Femur (tissue), 1 donor: ENCODE measurements at regions not wholly inside any gene's neighbourhood (a gene's known extent, or its start where the extent isn't known, plus 50 kb on each side); places are given as distances from the start of the nearest gene placed in this dataset.

Source experiments
- DNase-seq: peaks from one replicate; pipeline ENCODE4 v3.0.0-alpha.2; 2017

DNA sequence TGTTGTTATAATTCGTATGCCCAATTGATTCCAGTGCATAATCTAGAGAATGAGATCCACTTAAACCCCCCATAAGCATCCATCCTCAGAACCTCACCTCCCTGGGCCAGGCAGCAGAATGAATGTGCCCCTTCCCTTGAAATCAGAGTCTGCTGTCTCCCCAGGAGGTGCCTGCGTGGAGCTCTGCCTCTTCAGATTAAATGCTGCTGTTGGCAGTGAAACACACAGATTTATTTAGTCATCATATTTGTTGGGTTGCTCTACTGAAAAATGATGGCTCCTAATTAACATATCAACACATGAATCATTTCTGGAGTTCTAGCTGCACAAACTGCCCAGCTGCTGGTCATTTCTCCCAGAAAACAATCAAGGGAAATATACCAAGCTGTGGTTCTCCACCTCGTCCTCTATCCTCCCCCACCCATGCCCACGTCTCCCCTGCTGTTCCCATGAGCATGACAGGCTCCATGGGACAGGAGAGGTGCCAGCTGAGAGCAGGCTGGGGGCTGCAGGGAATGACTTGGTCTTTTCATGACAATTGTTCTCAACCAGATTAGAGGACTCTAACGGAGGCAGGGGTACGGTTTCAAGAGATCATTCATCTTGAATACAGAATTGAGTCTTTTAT is 633.1 kb downstream of the CDH26 start:
- DNase-seq, result no peak

DNA sequence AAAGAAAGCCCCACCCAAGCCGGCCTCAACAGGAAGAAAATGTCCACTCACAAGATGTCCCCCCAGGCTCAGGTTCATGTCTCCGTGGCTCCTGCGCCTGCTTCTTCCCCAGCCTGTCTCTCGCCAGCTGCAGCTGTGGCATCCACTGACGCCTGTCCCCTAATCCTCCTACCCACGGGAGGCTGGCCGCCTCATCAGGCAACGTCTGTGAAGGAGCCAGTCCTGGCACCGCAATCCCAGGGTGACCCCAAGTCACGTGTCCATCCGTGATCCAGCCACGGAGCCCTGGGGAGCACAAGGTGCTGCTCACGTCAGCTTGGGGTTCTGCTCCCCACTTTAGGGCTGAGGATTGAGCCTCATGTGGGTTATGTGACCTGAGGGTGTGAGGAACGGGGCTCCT is 640.3 kb downstream of the CDH26 start:
- no peak for DNase-seq

DNA sequence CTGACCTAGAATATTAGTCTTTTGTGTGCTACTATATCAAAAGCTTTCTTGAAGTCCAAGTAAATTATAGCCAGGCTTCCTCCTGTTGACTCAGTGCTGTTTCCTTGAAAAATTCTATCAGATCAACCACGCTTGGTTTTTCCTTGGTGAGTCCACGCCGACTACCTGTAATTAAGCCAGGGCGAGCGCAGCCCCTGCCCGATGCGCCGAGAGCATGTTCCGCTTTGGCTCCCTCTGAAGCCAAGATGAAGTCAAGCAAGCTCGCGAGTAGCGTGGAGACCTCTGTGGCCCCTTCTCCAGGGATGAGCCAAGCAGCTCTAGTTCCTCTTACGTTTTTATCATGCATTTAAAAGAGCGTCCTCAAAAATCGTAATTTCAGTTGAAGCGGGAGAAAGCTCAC is 641.2 kb downstream of the CDH26 start:
- DNase-seq, result no peak

DNA sequence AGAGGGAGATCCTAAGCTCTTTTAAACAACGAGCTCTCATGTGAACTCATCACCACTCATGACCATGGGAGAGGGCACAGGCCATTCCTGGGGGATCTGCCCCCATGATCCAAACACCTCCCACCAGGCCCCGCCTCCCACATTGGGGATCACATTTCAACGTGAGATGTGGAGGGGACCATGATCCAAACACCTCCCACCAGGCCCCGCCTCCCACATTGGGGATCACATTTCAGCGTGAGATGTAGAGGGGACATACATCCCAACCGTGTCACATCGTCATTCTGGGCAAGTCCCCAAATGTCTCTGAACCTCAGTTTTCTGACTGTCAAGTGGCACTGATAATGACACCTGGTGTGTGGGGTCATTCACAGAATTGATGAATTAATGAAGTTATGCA is 641.8 kb downstream of the CDH26 start:
- DNase-seq, result no peak

DNA sequence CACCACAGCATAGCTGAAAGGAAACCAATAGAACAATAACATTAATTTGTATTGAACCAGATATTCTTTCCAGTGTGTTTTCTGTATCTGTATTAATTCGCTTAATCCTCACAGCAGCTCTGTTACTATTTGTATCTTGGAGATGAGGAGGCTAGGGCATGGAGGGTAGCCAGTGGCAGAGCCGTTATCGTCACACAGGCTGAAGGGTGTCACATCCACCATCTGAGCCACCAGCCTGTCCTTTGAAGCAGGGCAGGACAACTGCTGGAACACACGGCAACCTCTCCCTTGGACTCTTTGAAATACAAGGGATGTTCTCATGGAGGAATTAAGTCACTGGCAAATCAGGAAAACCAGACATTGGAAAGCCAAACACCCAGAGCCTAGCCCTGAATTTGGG is 628.0 kb upstream of the CDH4 start:
- DNase-seq, result no peak

DNA sequence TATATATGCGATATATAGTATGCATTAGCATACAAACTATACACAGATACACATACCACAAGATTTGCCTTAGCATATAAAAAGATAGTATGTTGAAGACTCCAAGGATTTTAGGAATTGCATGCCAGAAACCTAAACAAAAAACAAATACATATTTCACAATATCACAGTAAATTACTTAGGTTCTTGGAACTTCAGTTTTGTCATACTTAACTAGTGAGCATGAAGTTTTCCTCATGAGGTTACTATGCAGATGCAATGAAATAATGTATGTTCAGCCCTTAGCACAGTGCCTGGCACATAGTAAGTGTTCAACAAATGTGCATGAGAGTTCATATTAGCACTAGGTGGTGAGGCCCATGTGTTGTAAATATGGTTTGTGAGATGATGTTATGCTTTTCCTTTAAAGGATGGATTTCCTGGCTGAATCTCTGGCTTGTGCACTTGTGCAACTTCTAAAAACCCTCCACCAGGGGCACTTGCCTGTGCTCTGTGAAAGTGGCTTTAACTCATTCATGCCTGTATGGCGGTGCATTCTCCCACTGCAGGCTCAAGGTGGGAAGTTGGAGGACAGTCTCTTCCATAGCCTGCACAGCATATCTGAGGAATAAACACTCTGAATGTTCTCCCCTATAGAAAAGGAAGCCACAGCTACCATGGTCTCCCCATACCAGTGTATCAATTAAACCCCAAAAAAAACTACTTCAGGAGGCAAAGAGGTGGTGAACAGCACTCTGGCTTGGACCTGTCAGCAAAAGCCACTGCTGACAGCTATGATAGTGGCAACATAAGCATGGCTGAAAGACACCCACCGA is 624.1 kb upstream of the CDH4 start:
- no peak for DNase-seq

DNA sequence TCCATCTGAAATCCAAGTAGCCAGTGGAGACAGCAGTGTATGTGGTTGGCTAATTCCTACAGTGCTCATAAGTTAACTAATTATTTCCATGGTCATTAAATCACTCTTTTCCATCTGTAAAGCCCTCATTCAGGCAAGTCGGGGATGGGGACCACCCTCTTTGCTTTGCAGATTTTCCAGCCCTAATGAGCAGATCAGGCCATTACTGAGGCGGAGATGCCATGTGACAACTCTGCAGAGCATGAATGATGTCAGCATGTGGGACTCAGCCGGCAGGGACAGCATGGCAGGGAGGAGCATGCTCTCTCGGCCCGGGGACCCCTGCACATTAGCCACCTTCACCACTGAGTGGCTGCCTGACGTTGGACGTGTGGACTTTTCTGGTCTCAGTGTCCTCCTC is 623.3 kb upstream of the CDH4 start:
- DNase-seq, result no peak

DNA sequence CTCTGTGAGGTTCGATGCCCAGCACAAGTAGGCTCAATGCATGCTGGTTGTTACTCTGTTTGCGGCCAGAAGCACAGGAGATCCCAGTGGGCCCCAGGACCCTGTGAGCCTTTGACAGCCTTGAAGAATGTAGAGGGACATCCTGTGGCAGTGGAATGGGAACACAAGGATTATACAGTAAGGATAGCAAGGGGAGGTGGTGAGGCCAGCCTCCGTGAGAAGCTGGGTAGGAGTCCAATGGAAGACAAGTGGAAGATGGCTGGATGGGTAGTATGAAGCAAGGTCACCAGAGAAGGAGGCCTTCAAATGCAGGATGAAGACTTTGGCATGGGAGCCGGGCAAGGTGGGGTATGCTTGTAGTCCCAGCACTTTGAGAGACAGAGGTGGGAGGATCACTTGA is 622.9 kb upstream of the CDH4 start:
- no peak for DNase-seq

DNA sequence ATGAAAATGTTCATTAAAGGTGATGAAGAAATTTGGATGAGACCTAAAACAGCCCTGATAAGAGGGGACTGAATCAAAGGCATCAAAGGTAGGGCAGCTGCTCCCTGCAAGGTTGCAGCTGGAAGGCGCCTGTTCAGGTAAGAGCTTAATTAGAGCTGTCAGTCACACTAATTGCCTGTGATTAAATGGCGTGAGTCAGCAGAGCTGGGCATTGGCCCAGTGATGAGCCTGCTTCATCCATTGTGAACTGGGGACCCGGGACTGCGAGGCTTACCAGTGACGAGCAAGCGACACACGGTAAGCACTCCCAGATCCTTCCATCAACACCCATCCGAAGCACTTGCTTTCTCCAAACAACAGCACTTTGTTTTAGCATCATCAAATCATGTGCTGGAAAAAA is 621.5 kb upstream of the CDH4 start:
- no peak for DNase-seq

DNA sequence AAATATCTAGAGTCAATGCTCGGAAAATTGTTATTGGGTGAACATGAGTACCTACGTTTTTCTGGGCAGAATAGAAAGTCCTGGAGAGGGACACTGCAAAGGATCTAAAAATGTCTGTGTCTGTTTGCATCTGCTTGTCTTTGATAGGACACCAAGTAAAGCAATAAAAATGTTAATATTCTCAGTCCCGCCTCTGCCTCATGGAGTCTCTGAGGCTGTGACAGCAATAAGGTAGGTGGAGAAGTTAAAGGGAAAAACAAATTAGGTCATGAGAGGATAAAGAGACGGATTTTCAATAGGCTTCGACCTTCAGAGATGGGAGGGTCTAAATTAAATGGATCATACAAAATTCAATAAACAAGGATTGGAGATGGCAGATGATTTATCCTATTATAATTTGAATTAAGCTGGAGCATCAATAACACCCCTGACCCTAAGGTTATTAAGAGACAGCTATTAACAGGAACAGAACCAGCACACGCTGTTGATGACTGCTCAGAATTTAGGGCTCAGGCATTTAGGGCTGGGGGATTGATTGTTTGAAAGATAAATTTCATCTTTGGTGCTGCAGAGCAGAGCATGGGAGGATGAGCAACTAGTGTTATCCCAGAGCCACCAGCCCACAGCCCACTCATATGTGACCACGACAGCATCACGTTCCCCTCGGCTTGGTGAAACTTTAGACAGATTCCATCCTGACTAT is 620.3 kb upstream of the CDH4 start:
- DNase-seq, result no peak

DNA sequence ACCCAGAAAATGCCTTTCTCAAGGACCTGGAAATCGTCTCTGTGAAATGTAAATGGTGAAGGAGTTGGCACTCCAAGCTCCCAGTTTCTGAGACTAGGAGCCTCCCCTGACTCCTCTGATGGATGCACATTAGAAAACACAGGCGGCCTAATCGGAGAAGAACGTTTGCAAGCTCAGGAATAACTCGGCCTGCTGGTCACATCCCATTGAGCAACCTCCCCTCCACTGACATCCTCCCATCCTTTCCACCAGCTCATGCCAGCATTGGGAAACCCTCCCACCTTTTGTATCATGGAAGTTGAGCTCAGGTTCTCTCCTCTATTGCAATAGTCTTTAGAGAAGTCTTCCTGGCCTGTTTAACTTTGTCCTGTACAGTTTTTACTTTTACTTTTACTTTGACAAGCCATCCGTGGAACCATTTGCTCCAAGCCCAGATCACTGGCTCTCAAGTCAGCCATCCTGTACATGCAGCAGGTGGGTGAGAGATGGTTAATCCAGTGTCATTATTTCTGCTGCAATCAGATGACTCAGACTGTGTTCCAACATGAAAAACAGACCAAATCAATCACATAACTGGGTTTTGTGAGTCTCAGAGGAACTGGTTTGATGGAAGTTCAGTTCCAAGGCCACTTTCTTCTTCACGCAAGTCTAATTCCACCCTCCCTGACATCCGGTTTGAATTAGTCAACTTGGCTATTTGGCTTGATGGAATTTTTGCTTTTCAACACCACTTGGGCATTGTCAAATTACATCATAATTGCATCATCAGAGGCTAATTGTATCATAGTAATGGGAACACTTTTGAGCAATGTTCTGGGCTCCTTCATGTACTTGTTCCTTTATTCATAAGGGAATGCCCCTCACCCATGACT is 619.4 kb upstream of the CDH4 start:
- DNase-seq, result no peak

DNA sequence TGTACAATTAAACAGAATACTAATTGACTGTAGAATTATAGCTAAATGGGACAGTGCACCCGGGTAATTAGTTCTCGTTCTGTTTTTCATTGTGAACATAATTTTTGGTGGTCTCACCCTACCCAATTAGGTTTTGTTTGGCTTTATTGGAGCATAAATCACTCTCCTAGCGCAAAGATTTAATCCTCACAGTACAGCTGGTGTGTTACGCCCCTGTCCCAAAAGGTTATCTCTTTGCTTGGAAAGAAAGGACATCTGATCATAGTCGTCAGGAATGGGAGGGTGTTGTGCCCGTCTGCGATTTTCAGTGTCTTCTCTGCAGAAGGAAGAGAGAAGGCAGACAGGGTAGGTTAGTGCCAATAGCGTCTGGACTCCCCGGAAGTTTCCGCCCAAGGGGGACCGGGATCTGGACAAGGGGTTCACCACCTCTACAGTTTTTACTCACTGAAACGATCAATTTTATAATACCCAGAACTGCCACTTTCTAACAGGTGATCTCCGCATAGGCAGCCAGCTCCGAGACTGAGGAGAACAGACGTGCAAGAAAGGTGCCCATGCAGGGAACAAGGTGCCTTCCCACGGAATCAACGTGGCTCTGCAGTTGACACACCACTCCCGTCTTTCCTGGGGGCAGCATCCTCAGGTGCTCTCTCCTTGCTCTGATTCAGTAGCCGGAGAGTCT is 617.4 kb upstream of the CDH4 start:
- DNase-seq, result no peak

DNA sequence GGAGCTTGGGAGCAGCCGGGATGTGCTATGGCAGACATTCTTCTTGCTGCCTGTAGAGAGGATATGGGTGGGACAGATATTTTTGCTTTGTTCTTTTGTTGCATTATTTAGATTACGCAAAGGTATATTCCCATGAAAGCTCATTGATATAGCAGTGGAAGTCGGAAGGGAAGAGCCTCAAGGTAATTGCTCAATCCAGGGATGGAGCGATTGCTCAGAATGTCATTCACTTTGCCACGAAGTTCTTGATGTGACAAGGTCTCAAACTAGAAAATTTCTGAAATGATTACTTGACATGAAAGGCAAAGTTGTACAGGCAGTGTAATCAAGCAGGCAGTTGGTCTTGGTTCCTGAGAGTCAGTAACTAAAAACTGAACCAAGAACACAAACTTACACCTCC is 615.6 kb upstream of the CDH4 start:
- no peak for DNase-seq

DNA sequence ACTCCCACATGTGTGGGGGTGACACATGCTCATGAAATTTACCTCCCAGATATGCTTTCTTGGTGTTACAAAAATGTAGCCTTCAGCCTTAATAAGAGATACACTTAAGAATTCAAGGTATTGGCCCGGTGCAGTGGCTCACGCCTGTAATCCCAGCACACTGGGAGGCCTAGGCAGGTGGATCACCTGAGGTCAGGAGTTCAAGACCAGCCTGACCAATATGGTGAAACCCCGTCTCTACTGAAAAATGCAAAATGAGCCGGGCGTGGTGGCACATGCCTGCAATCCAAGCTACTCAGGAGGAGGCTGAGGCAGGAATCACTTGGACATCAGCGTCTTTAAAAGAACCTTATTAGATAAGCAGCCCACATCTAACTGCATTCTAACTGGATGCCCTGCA is 614.3 kb upstream of the CDH4 start:
- DNase-seq, result no peak

DNA sequence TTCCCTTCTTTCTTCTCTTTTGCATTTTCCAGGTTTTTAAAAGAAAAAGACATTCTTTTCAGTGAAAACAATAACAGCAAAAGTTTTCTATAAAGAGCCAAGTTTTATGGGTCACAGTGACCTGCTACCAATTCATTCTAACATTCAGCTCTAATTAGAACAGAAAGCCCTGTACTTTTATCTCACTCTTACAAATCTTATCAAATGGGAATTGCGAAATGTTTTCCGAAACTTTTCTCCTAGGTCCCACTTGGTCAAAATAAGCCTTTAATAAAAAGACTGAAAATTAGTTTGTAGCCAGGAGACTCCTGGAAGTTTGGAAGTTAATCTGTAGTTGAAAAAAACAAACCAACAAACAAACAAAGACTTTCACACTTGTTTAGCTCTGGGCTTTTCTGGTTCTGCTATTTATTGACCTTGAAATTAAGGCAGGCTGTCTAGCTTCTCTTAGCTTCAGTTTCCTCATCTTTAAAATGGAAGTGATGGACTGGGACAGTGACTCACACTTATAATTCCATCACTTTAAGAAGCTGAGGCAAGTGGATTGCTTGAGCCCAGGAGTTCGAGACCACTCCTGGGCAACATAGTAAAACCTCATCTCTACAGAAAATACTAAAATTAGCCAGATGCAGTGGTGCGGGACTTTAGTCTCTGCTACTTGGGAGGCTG is 613.5 kb upstream of the CDH4 start:
- no peak for DNase-seq

DNA sequence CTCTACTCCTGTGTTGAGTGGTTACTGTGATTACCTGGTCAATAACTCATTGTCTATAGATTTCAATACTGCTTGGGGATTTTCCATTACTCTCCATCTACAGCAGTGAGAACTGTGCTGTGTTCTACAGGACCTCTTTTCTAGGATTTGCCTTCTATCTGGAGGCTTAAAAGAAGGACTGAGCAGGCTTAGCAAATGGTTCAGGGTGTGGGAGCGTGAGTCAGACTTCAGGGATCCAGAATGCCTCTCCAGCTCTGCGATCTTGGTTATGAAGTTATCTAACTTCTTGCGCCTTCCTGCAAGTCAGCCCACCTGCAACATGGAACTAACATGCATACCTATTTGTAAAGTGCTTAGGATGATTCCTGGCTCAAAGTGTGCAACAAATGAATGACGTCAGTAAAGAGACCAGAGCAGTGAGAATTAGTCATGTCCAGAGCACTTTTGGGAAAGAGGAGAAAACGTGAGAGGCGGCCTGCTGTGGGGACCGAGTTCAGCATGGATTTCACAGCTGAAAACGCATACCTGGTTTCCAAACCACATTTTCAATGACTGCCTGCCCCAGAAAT is 610.1 kb upstream of the CDH4 start:
- no peak for DNase-seq

DNA sequence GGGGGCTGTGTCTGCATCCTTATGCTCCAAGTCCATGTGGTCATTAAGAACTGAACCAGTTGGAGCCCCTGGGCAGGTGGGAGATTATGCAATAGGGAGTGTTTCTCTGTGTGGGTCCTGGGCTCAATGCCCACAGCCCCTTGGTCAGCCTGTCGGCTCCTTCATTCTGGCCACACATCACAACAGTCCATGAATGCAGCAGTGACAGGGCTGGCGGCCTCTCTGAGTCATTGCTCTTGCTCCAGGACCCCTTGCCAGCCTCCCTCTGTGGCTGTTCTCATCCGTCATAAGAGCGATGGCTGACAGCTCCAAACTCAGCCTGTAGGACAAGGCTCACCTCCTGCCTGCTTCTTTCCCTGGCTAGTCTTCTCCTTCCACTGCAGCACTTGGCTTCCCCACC is 609.5 kb upstream of the CDH4 start:
- no peak for DNase-seq

DNA sequence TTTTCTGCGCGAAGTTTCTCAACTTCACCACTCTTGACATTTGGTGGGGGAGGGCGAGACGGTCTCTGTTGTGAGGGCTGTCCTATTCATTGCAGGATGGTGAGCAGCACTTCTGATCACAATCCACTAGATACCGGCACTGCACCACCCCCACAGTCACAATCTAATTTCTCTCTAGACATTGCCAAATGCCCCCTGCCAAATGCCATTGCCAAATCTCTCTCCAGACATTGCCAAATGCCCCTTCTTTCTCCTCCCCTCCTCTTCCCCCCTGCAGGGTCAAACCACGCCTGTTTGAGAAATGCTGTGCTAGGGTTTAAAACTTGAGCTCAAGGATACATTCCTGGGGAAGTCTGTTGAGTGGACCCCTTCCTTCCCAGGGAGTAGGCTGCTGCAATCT is 603.5 kb upstream of the CDH4 start:
- no peak for DNase-seq

DNA sequence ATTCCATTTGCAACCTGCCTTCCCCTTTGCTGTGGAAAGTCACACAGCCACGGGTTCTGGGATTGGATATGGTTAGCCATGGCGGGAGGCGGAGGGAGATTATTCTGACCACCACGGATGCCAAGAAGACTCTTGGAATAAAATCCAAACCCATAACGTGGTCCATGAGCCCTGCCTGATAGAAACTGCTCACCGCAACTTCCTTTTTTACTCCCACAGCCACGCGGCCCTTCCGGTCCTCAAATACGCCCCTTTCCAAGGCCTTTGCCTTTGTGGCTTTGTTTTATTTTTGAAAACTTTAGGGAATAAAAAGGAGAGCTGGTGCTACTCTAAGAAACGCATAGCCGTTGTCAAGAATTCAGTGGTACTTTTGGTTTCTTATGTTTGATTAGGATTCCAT is 602.5 kb upstream of the CDH4 start:
- no peak for DNase-seq

DNA sequence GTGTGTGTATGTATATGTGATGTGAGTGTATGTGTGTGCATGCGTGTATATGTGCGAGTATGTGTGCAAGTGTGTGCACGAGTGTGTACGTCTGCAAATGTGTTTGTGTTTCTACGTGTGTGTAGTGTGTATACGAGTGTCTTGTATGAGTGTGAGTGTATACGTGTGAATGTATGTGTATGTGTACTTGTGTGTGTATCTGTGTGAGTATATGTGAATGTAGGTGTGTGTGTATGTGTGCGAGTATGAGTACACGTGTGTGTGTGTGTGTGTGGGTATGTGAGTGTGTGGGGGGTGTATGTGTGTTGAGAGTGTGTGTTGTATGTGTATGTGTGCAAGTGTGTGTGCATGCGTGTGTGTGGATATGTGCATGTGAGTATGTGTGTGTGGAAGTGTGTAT is 602.0 kb upstream of the CDH4 start:
- no peak for DNase-seq

DNA sequence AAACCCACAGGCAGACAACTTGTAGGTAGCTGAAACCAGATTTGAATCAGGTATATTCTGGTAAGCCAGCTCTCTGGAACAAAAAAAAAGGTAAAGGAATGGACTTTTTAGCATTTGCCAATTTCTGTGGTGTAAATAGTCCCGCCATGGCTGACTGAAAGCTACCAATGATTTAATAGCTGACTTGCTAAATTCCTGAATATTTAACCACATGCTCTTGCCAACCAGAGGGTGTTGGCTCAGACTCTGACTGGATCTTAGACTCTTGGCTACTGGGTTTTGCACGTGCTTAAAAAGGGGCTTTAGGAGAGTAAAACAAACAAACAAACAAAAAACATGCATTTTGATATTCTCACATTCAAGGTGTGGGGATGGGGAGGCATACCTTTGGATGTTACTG is 600.0 kb upstream of the CDH4 start:
- DNase-seq, result no peak

DNA sequence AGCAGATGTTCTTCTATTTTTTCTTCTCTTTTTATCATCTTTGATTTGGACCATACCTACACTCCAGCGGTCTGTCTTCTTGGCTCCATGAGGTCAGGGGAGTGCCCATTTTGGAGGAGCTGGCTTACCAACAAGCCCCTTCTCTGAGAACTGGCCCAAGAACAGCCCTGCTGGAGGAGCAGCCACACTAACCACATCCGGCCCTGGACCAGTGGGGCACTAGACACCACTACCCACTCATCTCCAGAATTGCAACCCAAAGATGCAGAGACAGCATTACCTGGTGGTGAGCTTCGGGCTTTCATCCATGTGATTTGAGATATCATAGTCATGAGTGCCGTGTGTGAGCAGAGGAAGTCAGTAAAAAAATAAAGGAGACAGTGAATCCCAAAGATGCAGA is 599.4 kb upstream of the CDH4 start:
- no peak for DNase-seq
